HepG2 (cell line): ENCODE measurements at regions not wholly inside any gene's neighbourhood (a gene's known extent, or its start where the extent isn't known, plus 50 kb on each side); places are given as distances from the start of the nearest gene placed in this dataset.

Experiments used
- ATAC-seq: fragments of 200-7000 bp; cut with Tn5 transposase; 3 replicates; pipeline ENCODE4 v1.9.1; 2020; ENCODE audit warnings: mild to moderate bottlenecking, moderate library complexity
- BruUV-seq: library from RNA; stranded (reverse); fragments of 400-500 nt; replicated peaks from 2 replicates; lab custom pipeline; 2021; lab: Mats Ljungman, UMichigan
- CTCF ChIA-PET: fragments of 300-600 bp; formaldehyde crosslinking; extraction: SDS; loops from one replicate; lab custom pipeline; 2021; ENCODE audit warnings: low total read pairs, inconsistent platforms, low intra/inter-chr PET ratio; lab: Yijun Ruan, JAX
- POLR2A ChIA-PET: fragments of 350-600 bp; sonication (Branson Sonifier 250); formaldehyde crosslinking; loops from one replicate; lab custom pipeline; 2020; ENCODE audit warnings: antibody characterized with exemption, inconsistent platforms; lab: Yijun Ruan, JAX
- DNase-seq: peaks from one replicate; pipeline ENCODE4 v3.0.0-alpha.2; 2015; ENCODE audit warnings: low spot score
- FAIRE-seq: peaks from 3 replicates; lab custom pipeline; 2011; peaks lifted over from hg19 to GRCh38; lab: Jason Lieb, UNC
- H2AFZ ChIP-seq: one replicate; pipeline ENCODE4 v1.6.1; 2011; ENCODE audit warnings: low read length, inconsistent platforms
- H3K27ac ChIP-seq: fragments of 300-600 bp; 3 replicates; pipeline ENCODE4 v1.8.0; 2011; ENCODE audit warnings: mixed run types, mild to moderate bottlenecking, mixed read lengths, low read length, inconsistent platforms; ENCODE audit not compliant: insufficient read depth; ENCODE audit errors: extremely low read length
- H3K27me3 ChIP-seq, 2 experiments: fragments of 200-600 bp in 1 of 2; 2 replicates in 1 of 2; 3 replicates in 1 of 2; pipeline versions ENCODE4 v1.6.0 to v1.8.0; 2011; ENCODE audit warnings: low read length in 2 of 2, mild to moderate bottlenecking in 2 of 2, moderate library complexity in 2 of 2, inconsistent platforms in 1 of 2; ENCODE audit not compliant: insufficient read depth in 2 of 2, control insufficient read depth in 1 of 2
- H3K36me3 ChIP-seq, 2 experiments: fragments of 200-600 bp in 1 of 2; replicated peaks in 1 of 2; 2 replicates in 1 of 2; 3 replicates in 1 of 2; pipeline versions ENCODE4 v1.5.1 to v1.8.0; 2011; ENCODE audit warnings: low read length in 2 of 2, inconsistent platforms in 1 of 2; ENCODE audit not compliant: insufficient read depth in 2 of 2, control insufficient read depth in 1 of 2
- H3K4me1 ChIP-seq: 2 replicates; pipeline ENCODE4 v1.5.1; 2012; ENCODE audit warnings: low read length, inconsistent platforms; ENCODE audit not compliant: insufficient read depth
- H3K4me2 ChIP-seq: 2 replicates; pipeline ENCODE4 v1.6.0; 2011; ENCODE audit warnings: low read depth, low read length, inconsistent platforms
- H3K4me3 ChIP-seq, 3 experiments: fragments of 200-600 bp in 1 of 3; sonication (generic), shearing (Covaris generic) in 1 of 3; replicated peaks in 1 of 3; 2 replicates each; pipeline ENCODE4 v1.5.1; 2011 to 2016; ENCODE audit warnings: low read length in 3 of 3, inconsistent platforms in 2 of 3, low read depth in 2 of 3, mild to moderate bottlenecking in 2 of 3, control low read depth in 1 of 3, mixed read lengths in 1 of 3; ENCODE audit not compliant: insufficient read depth in 1 of 3
- H3K79me2 ChIP-seq: one replicate; pipeline ENCODE4 v1.6.1; 2011; ENCODE audit warnings: low read length, inconsistent platforms; ENCODE audit not compliant: insufficient read depth
- H3K9ac ChIP-seq: 2 replicates; pipeline ENCODE4 v1.6.0; 2011; ENCODE audit warnings: mild to moderate bottlenecking, low read depth, low read length, inconsistent platforms; ENCODE audit not compliant: insufficient read depth
- H3K9me3 ChIP-seq: 2 replicates; pipeline ENCODE4 v1.5.1; 2012; ENCODE audit warnings: mild to moderate bottlenecking, low read length
- H4K20me1 ChIP-seq: 2 replicates; pipeline ENCODE4 v1.6.0; 2011; ENCODE audit warnings: inconsistent platforms, mild to moderate bottlenecking, low read length, moderate library complexity; ENCODE audit not compliant: insufficient read depth
- HNF4G ChIP-seq, 2 experiments: sonication (generic) in 1 of 2; formaldehyde crosslinking in 1 of 2; IDR thresholded peaks; 2 replicates each; pipeline versions ENCODE4 v1.4.0 to v1.6.1; 2011 to 2020; ENCODE audit warnings: borderline replicate concordance in 2 of 2, low read depth in 2 of 2, mild to moderate bottlenecking in 2 of 2, low read length in 1 of 2, missing genetic modification reagents in 1 of 2, moderate library complexity in 1 of 2
- JUN ChIP-seq: sonication (generic); formaldehyde crosslinking; IDR thresholded peaks from 2 replicates; pipeline ENCODE4 v1.4.0; 2020; ENCODE audit warnings: mild to moderate bottlenecking, missing genetic modification reagents
- LRRFIP1 ChIP-seq: sonication (generic); formaldehyde crosslinking; conservative IDR thresholded peaks from 2 replicates; pipeline ENCODE4 v1.4.0; 2020; ENCODE audit warnings: missing genetic modification reagents
- MXI1 ChIP-seq: IDR thresholded peaks from 3 replicates; pipeline ENCODE4 v1.6.1; 2012; ENCODE audit warnings: low read depth, low read length, inconsistent platforms, borderline replicate concordance
- PPARG ChIP-seq: conservative IDR thresholded peaks from 2 replicates; pipeline ENCODE4 v1.6.1; 2016; ENCODE audit warnings: missing biosample characterization, missing genetic modification reagents
- TGIF2 ChIP-seq: IDR thresholded peaks from 2 replicates; pipeline ENCODE4 v1.6.1; 2016; ENCODE audit warnings: control low read depth, missing compliant biosample characterization
- THAP8 ChIP-seq: sonication (generic); formaldehyde crosslinking; IDR thresholded peaks from 2 replicates; pipeline ENCODE4 v1.5.1; 2020; ENCODE audit warnings: missing genetic modification reagents, mild to moderate bottlenecking, borderline replicate concordance
- ZNF124 ChIP-seq: sonication (generic); formaldehyde crosslinking; IDR thresholded peaks from 2 replicates; pipeline ENCODE4 v1.4.0; 2020; ENCODE audit warnings: missing genetic modification reagents
- ZNF207 ChIP-seq: fragments of 450-650 bp; IDR thresholded peaks from 2 replicates; pipeline ENCODE4 v1.6.1; 2016; ENCODE audit warnings: antibody characterized with exemption, borderline replicate concordance
- ZNF230 ChIP-seq: sonication (generic); formaldehyde crosslinking; IDR thresholded peaks from 2 replicates; pipeline ENCODE4 v1.4.0; 2020; ENCODE audit warnings: mild to moderate bottlenecking, missing genetic modification reagents
- ZNF33B ChIP-seq: sonication (generic); formaldehyde crosslinking; IDR thresholded peaks from 2 replicates; pipeline ENCODE4 v1.5.1; 2020; ENCODE audit warnings: mild to moderate bottlenecking, missing genetic modification reagents
- ZNF704 ChIP-seq: sonication (generic); formaldehyde crosslinking; IDR thresholded peaks from 2 replicates; pipeline ENCODE4 v1.8.1; 2023; ENCODE audit warnings: mild to moderate bottlenecking, inconsistent platforms, moderate library complexity, missing genetic modification reagents, borderline replicate concordance
- ZNF75D ChIP-seq: sonication (generic); formaldehyde crosslinking; IDR thresholded peaks from 2 replicates; pipeline ENCODE4 v1.8.1; 2023; ENCODE audit warnings: missing genetic modification reagents, mild to moderate bottlenecking, borderline replicate concordance
- ZNF770 ChIP-seq: sonication (generic); formaldehyde crosslinking; IDR thresholded peaks from 2 replicates; pipeline ENCODE4 v1.5.0; 2020; ENCODE audit warnings: mild to moderate bottlenecking, missing genetic modification reagents
- ZUFSP ChIP-seq: sonication (generic); formaldehyde crosslinking; IDR thresholded peaks from 2 replicates; pipeline ENCODE4 v1.9.0; 2021; ENCODE audit warnings: missing genetic modification reagents, mild to moderate bottlenecking, borderline replicate concordance
- WGBS: methylation state at CpG from one replicate; pipeline ENCODE4 v1.1.6; 2017; ENCODE audit warnings: low lambda C conversion rate; 5-methylcytosine and 5-hydroxymethylcytosine counted together
- in situ Hi-C: cut with HindIII; loops from 2 replicates; pipeline ENCODE4 v1.10.0; 2017; ENCODE audit warnings: low pct_unique_long_range_greater_than_20kb; ENCODE audit not compliant: extremely low pct_ligation_motif_present
- intact Hi-C: fragments of 100-400 bp; cut with micrococcal nuclease; formaldehyde crosslinking; loops from one replicate; pipeline ENCODE4 v1.10.0; 2022; ENCODE audit not compliant: unreplicated experiment

- Histone ChIP-seq H3K4me1 (no peaks in the 10 kb centered on the region), H3K27ac (no peak overlapping the region), H3K79me2 (no peaks in the 10 kb centered on the region), H3K9me3 (no peaks in the 10 kb centered on the region), H3K27me3 (no peaks in the 10 kb centered on the region), H3K36me3 (no peaks in the 10 kb centered on the region), H3K9ac (no peak overlapping the region), H3K4me2 (no peak overlapping the region), H4K20me1 (no peaks in the 10 kb centered on the region), H2AFZ (no peak overlapping the region), H3K4me3 (no peak overlapping the region)
- ChIA-PET CTCF (no interaction called here), POLR2A (no interaction called here)
- FAIRE-seq (no peak), DNase-seq (no peak), ATAC-seq (no peak)
- in situ Hi-C loops: no loop called here
- no TSS peak for BruUV-seq
- WGBS: 7% methylated on average over 6 of the region's 6 CpGs
- TF ChIP-seq ZNF704 (CRISPR knock-in tag): no peak
- no peak for TF ChIP-seq ZUFSP (CRISPR knock-in tag)
- no peak for TF ChIP-seq PPARG
- TF ChIP-seq MXI1: no peak
- no peak for TF ChIP-seq ZNF230 (CRISPR knock-in tag)
- no peak for TF ChIP-seq ZNF33B (CRISPR knock-in tag)
- TF ChIP-seq HNF4G (IDR thresholded peaks at IDR 0.05; ENCODE audit: borderline replicate concordance, low read depth, low read length): no peak
- no peak for TF ChIP-seq HNF4G (CRISPR knock-in tag; IDR thresholded peaks at IDR 0.05; ENCODE audit: borderline replicate concordance, low read depth)
- TF ChIP-seq ZNF75D (CRISPR knock-in tag): no peak
- no peak for TF ChIP-seq ZNF124
- TF ChIP-seq LRRFIP1 (CRISPR knock-in tag): no peak
- no peak for TF ChIP-seq TGIF2 (CRISPR knock-in tag)
- TF ChIP-seq ZNF207: no peak
- no peak for TF ChIP-seq JUN (CRISPR knock-in tag)
- no peak for TF ChIP-seq ZNF770
- no peak for TF ChIP-seq THAP8
- intact Hi-C loops: no loop called here
Observed at GRCh38 chr2:15072836-15073235, 440.3 kb downstream of the LRATD1 start.
